Mucosa of descending colon (tissue), 3 donors: ENCODE measurements at regions not wholly inside any gene's neighbourhood (a gene's known extent, or its start where the extent isn't known, plus 50 kb on each side); places are given as distances from the start of the nearest gene placed in this dataset.

Experiments
- ATAC-seq: fragments of 200-7000 bp; cut with Tn5 transposase; one replicate; pipeline ENCODE4 v1.9.1; 2020; ENCODE audit warnings: mild to moderate bottlenecking, moderate library complexity
- DNase-seq, 3 donors: peaks; one replicate each; pipeline ENCODE4 v3.0.0-alpha.2; 2020
- H3K36me3 ChIP-seq: fragments of 200-600 bp; one replicate; pipeline ENCODE4 v1.8.0; 2021; ENCODE audit warnings: low read depth, mild to moderate bottlenecking
- H3K4me1 ChIP-seq: fragments of 200-600 bp; one replicate; pipeline ENCODE4 v1.8.0; 2021; ENCODE audit warnings: low read depth, mild to moderate bottlenecking
- H3K4me3 ChIP-seq: fragments of 200-600 bp; one replicate; pipeline ENCODE4 v1.8.0; 2021; ENCODE audit warnings: mild to moderate bottlenecking
- H3K9me3 ChIP-seq: fragments of 200-600 bp; one replicate; pipeline ENCODE4 v1.8.0; 2021; ENCODE audit warnings: mild to moderate bottlenecking
- CTCF ChIP-seq: fragments of 200-600 bp; IDR thresholded peaks from one replicate; pipeline ENCODE4 v1.8.0; 2022; ENCODE audit warnings: antibody characterized with exemption, mild to moderate bottlenecking
- intact Hi-C, 2 donors: fragments of 100-400 bp; cut with DNase I in 1 of 2; cut with micrococcal nuclease in 1 of 2; formaldehyde crosslinking; loops; one replicate each; pipeline versions ENCODE4 v1.11.0 to v1.11.1; 2022; cut with DNase I, micrococcal nuclease
- donor health status: DM: no; HTN: no; CAD: no; lungs with moderate emphysema.
- donor health status: DM: no; HTN: no; CAD: no.
- donor health status: DM: no; HTN: yes; CAD: no.

GRCh38 chr3:159783780-159784742 is 204.6 kb upstream of the IL12A start:
- Histone ChIP-seq H3K4me1 (peaks cover 25% of the 10 kb centered on the region), H3K36me3 (no peaks in the 10 kb centered on the region), H3K4me3 (no peak overlapping the region), H3K9me3 (no peaks in the 10 kb centered on the region)
- intact Hi-C loops: no loop called here
- no peak for DNase-seq
- no peak for TF ChIP-seq CTCF
- no peak for ATAC-seq

GRCh38 chr3:159785273-159785708 is 203.3 kb upstream of the IL12A start:
- intact Hi-C loops: no loop called here
- H3K4me3 ChIP-seq: no peak overlapping the region
- no peak for TF ChIP-seq CTCF
- DNase-seq (no peak), ATAC-seq (peak; percentile 59)
- H3K9me3 ChIP-seq: no peaks in the 10 kb centered on the region
- peaks cover 25% of the 10 kb centered on the region for H3K4me1 ChIP-seq
- H3K36me3 ChIP-seq: no peaks in the 10 kb centered on the region

GRCh38 chr3:159786489-159787177 is 202.0 kb upstream of the IL12A start:
- Histone ChIP-seq H3K36me3 (no peaks in the 10 kb centered on the region), H3K4me1 (peaks cover 28% of the 10 kb centered on the region), H3K9me3 (no peaks in the 10 kb centered on the region), H3K4me3 (no peak overlapping the region)
- intact Hi-C loops: no loop called here
- DNase-seq (no peak), ATAC-seq (peak; percentile 60)
- no peak for TF ChIP-seq CTCF

- Histone ChIP-seq H3K4me1 (peaks cover 28% of the 10 kb centered on the region), H3K4me3 (no peak overlapping the region), H3K36me3 (no peaks in the 10 kb centered on the region), H3K9me3 (no peaks in the 10 kb centered on the region)
- ATAC-seq (peak; percentile 69), DNase-seq (peak in 2 of 3 donors; percentile 36 to 70)
- TF ChIP-seq CTCF: no peak
- intact Hi-C loops: no loop called here
These were observed 201.5 kb upstream of the IL12A start for GRCh38 chr3:159787178-159787574.

GRCh38 chr3:159787794-159788205 is 200.8 kb upstream of the IL12A start:
- TF ChIP-seq CTCF: no peak
- peak; percentile 64 for ATAC-seq
- no peaks in the 10 kb centered on the region for H3K9me3 ChIP-seq
- DNase-seq: peak in 1 of 3 donors; percentile 43
- intact Hi-C loops: no loop called here
- no peaks in the 10 kb centered on the region for H3K36me3 ChIP-seq
- H3K4me3 ChIP-seq: no peak overlapping the region
- peaks cover 28% of the 10 kb centered on the region for H3K4me1 ChIP-seq
